GM23338 (cell line): ENCODE measurements at regions not wholly inside any gene's neighbourhood (a gene's known extent, or its start where the extent isn't known, plus 50 kb on each side); places are given as distances from the start of the nearest gene placed in this dataset.
"Not testable (repeated sequence)": the region's sequence is repeated elsewhere in the genome, so short reads cannot be mapped to it uniquely, and the experiment has no call there.

Experiments
- ATAC-seq: fragments of 200-7000 bp; cut with Tn5 transposase; 3 replicates; pipeline ENCODE4 v1.9.1; 2020
- DNase-seq: peaks from one replicate; pipeline ENCODE4 v3.0.0-alpha.2; 2015; ENCODE audit warnings: low spot score
- H2AFZ ChIP-seq: fragments of 200-600 bp; sonication (generic); 2 replicates; pipeline ENCODE4 v1.8.0; 2016; ENCODE audit warnings: antibody characterized with exemption, mild to moderate bottlenecking, moderate library complexity
- H3F3A ChIP-seq: fragments of 200-600 bp; sonication (generic); replicated peaks from 2 replicates; pipeline ENCODE4 v1.8.0; 2017; ENCODE audit warnings: antibody characterized with exemption, mixed run types, low read depth
- H3K27ac ChIP-seq: fragments of 200-600 bp; sonication (generic); 2 replicates; pipeline ENCODE4 v1.6.1; 2016; ENCODE audit warnings: low read depth
- H3K27me3 ChIP-seq: fragments of 200-600 bp; sonication (generic); 2 replicates; pipeline ENCODE4 v1.8.0; 2016; ENCODE audit warnings: mild to moderate bottlenecking, mixed run types, moderate library complexity; ENCODE audit not compliant: insufficient read depth
- H3K36me3 ChIP-seq: fragments of 200-600 bp; sonication (generic); 2 replicates; pipeline ENCODE4 v1.8.0; 2016; ENCODE audit warnings: mild to moderate bottlenecking; ENCODE audit not compliant: insufficient read depth
- H3K4me1 ChIP-seq: fragments of 200-600 bp; sonication (generic); 2 replicates; pipeline ENCODE4 v1.8.0; 2016; ENCODE audit warnings: mild to moderate bottlenecking, moderate library complexity; ENCODE audit not compliant: insufficient read depth
- H3K4me2 ChIP-seq: fragments of 200-600 bp; sonication (generic); 2 replicates; pipeline ENCODE4 v1.7.1; 2017; ENCODE audit warnings: mixed run types
- H3K4me3 ChIP-seq: fragments of 200-600 bp; sonication (generic); 2 replicates; pipeline ENCODE4 v1.6.1; 2016; ENCODE audit warnings: mixed run types
- H3K79me2 ChIP-seq: fragments of 200-600 bp; sonication (generic); replicated peaks from 2 replicates; pipeline ENCODE4 v1.8.0; 2017; ENCODE audit warnings: mild to moderate bottlenecking; ENCODE audit not compliant: insufficient read depth
- H3K9me2 ChIP-seq: fragments of 200-600 bp; sonication (generic); 2 replicates; pipeline ENCODE4 v1.8.0; 2017; ENCODE audit not compliant: insufficient read depth
- H4K20me1 ChIP-seq: fragments of 200-600 bp; sonication (generic); replicated peaks from 2 replicates; pipeline ENCODE4 v1.8.0; 2017; ENCODE audit warnings: mild to moderate bottlenecking; ENCODE audit not compliant: insufficient read depth
- H3K27ac Mint-ChIP-seq: 2 replicates; pipeline ENCODE4 v1.8.0; 2020; ENCODE audit warnings: inconsistent platforms, mild to moderate bottlenecking, moderate library complexity, mixed read lengths
- H3K27me3 Mint-ChIP-seq: 3 replicates; pipeline ENCODE4 v1.8.0; 2022; ENCODE audit warnings: low read depth, mild to moderate bottlenecking, moderate library complexity, mixed read lengths, inconsistent platforms; ENCODE audit not compliant: insufficient read depth, poor library complexity
- H3K36me3 Mint-ChIP-seq: 3 replicates; pipeline ENCODE4 v1.8.0; 2021; ENCODE audit warnings: low read depth, mild to moderate bottlenecking, inconsistent platforms, moderate library complexity, mixed read lengths
- H3K4me1 Mint-ChIP-seq: 3 replicates; pipeline ENCODE4 v1.8.0; 2020; ENCODE audit warnings: mild to moderate bottlenecking, inconsistent platforms, mixed read lengths
- H3K4me3 Mint-ChIP-seq: 3 replicates; pipeline ENCODE4 v1.8.0; 2021; ENCODE audit warnings: moderate library complexity, mild to moderate bottlenecking, inconsistent platforms, mixed read lengths
- H3K9me3 Mint-ChIP-seq: 3 replicates; pipeline ENCODE4 v1.8.0; 2020; ENCODE audit warnings: moderate library complexity, mild to moderate bottlenecking, inconsistent platforms, mixed read lengths
- CREB1 ChIP-seq: fragments of 250-450 bp; sonication (Bioruptor Pico); IDR thresholded peaks from 2 replicates; pipeline ENCODE4 v1.5.0; 2020; ENCODE audit warnings: low read depth, mild to moderate bottlenecking, moderate library complexity
- EZH2 ChIP-seq: fragments of 200-600 bp; sonication (generic); IDR thresholded peaks from one replicate; pipeline ENCODE4 v1.8.0; 2017; ENCODE audit warnings: antibody characterized with exemption, mild to moderate bottlenecking, low read depth; ENCODE audit not compliant: unreplicated experiment
- NANOG ChIP-seq: IDR thresholded peaks from 2 replicates; pipeline ENCODE4 v1.6.1; 2016; ENCODE audit warnings: antibody characterized with exemption, borderline replicate concordance
- STAT1 ChIP-seq: IDR thresholded peaks from one replicate; pipeline ENCODE4 v1.6.1; 2016; ENCODE audit warnings: antibody characterized with exemption; ENCODE audit not compliant: unreplicated experiment
- ZNF114 ChIP-seq: fragments of 250-450 bp; sonication (Bioruptor Pico); IDR thresholded peaks from 2 replicates; pipeline ENCODE4 v1.5.0; 2020; ENCODE audit warnings: mild to moderate bottlenecking, moderate library complexity
- ZNF331 ChIP-seq: fragments of 250-450 bp; sonication (Bioruptor Pico); IDR thresholded peaks from 2 replicates; pipeline ENCODE4 v1.5.0; 2020; ENCODE audit warnings: low read depth, mild to moderate bottlenecking, moderate library complexity
- TF ChIP-seq, protein P1 (sequence below), 2 experiments: fragments of 200-600 bp in 1 of 2; sonication (generic) in 1 of 2; conservative IDR thresholded peaks; 2 replicates each; pipeline versions ENCODE4 v1.5.1 to v1.6.1; 2016 to 2017; ENCODE audit warnings: antibody characterized with exemption in 2 of 2, low read depth in 2 of 2, mild to moderate bottlenecking in 2 of 2, moderate library complexity in 1 of 2
- TF ChIP-seq, protein P2 (sequence below): IDR thresholded peaks from 2 replicates; pipeline ENCODE4 v1.6.1; 2016; ENCODE audit warnings: antibody characterized with exemption

DNA sequence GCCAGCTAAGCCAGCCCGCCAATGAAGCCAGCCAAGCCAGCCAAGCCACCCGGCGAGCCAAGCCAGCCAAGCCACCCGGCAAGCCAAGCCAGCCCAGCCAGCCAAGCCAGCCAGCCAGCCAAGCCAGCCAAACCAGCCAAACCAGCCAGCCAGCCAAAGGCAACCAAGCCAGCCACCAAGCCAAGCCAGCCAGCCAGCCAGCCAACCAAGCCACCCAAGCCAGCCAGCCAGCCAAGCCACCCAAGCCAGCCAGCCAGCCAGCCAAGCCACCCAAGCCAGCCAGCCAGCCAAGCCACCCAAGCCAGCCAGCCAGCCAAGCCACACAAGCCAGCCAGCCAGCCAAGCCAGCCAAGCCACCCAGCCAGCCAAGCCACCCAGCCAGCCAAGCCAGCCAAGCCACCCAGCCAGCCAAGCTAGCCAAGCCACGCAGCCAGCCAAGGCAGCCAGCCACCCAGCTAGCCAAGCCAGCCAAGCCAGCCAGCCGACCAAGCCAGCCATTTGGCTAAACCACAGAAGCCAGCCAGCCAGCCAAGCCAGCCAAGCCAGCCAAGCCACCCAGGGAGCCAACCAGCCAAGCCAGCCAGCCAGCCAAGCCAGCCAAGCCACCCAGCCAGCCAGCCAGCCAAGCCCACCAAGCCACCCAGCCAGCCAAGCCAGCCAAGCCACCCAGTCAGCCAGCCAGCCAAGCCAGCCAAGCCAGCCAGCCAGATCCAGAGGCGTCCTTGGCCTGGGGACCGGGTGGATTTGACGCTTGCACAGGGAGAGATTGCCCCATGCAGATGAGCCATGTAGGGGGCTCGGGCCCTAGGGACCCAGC is 198.0 kb downstream of the GOLGA6L6 start:
- ATAC-seq, H3K27me3 ChIP-seq, H3K4me2 ChIP-seq, H2AFZ ChIP-seq, H3K27ac Mint-ChIP-seq, H3K79me2 ChIP-seq, H3K4me1 Mint-ChIP-seq, H3K4me1 ChIP-seq, H3K9me2 ChIP-seq, H3K4me3 ChIP-seq, H4K20me1 ChIP-seq, H3K4me3 Mint-ChIP-seq, H3K27me3 Mint-ChIP-seq, DNase-seq, H3K27ac ChIP-seq, H3K9me3 Mint-ChIP-seq, H3F3A ChIP-seq, H3K36me3 Mint-ChIP-seq: not testable (repeated sequence)
- peaks cover 17% of the 10 kb centered on the region for H3K36me3 ChIP-seq

GRCh38 chr15:20342601-20343394 is 198.8 kb downstream of the GOLGA6L6 start:
- peaks cover 11% of the 10 kb centered on the region for H3K36me3 ChIP-seq
- not testable (repeated sequence) for H3K79me2 ChIP-seq, H3K27me3 Mint-ChIP-seq, H4K20me1 ChIP-seq, H3K4me1 ChIP-seq, H3K27ac ChIP-seq, H3K9me2 ChIP-seq, DNase-seq, H3K4me1 Mint-ChIP-seq, H2AFZ ChIP-seq, H3K27ac Mint-ChIP-seq, H3K9me3 Mint-ChIP-seq, H3F3A ChIP-seq, H3K4me2 ChIP-seq, ATAC-seq, H3K36me3 Mint-ChIP-seq, H3K27me3 ChIP-seq, H3K4me3 Mint-ChIP-seq, H3K4me3 ChIP-seq

DNA sequence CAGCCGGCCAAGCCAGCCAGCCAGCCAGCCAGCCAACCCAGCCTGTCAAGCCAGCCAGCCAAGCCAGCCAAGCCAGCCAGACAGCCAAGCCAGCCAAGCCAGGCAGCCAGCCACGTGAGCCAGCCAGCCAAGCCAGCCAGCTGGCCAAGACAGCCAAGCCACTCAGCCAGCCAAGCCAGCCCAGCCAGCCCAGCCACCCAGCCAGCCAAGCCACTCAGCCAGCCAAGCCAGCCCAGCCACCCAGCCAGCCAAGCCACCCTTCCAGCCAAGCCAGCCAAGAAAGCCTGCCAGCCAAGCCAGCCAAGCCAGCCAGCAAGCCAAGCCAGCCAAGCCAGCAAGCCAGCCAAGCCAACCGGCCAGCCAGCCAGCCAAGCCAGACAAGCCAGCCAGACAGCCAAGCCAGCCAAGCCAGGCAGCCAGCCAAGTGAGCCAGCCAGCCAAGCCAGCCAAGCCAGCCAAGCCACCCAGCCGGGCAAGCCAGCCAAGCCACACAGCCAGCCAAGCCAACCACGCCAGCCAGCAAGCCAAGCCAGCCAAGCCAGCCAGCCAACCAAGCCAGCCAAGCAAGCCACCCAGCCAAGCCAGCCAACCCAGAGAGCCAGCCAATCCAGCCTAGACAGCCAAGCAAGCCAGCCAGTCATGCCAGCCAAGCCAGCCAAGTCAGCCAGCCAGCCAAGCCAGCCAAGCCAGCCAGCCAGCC is 199.5 kb downstream of the GOLGA6L6 start:
- DNase-seq = no peak
- peaks cover 3% of the 10 kb centered on the region for H3K27me3 Mint-ChIP-seq
- TF ChIP-seq, protein P1, sequence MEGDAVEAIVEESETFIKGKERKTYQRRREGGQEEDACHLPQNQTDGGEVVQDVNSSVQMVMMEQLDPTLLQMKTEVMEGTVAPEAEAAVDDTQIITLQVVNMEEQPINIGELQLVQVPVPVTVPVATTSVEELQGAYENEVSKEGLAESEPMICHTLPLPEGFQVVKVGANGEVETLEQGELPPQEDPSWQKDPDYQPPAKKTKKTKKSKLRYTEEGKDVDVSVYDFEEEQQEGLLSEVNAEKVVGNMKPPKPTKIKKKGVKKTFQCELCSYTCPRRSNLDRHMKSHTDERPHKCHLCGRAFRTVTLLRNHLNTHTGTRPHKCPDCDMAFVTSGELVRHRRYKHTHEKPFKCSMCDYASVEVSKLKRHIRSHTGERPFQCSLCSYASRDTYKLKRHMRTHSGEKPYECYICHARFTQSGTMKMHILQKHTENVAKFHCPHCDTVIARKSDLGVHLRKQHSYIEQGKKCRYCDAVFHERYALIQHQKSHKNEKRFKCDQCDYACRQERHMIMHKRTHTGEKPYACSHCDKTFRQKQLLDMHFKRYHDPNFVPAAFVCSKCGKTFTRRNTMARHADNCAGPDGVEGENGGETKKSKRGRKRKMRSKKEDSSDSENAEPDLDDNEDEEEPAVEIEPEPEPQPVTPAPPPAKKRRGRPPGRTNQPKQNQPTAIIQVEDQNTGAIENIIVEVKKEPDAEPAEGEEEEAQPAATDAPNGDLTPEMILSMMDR (conservative IDR thresholded peaks at IDR 0.05; ENCODE audit: low read depth in 2 of 2) = no peak
- TF ChIP-seq, protein P2, sequence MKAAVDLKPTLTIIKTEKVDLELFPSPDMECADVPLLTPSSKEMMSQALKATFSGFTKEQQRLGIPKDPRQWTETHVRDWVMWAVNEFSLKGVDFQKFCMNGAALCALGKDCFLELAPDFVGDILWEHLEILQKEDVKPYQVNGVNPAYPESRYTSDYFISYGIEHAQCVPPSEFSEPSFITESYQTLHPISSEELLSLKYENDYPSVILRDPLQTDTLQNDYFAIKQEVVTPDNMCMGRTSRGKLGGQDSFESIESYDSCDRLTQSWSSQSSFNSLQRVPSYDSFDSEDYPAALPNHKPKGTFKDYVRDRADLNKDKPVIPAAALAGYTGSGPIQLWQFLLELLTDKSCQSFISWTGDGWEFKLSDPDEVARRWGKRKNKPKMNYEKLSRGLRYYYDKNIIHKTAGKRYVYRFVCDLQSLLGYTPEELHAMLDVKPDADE = no peak
- TF ChIP-seq ZNF114 (CRISPR knock-in tag) (no peak), ZNF331 (no peak), STAT1 (no peak), NANOG (no peak), CREB1 (CRISPR knock-in tag) (no peak), EZH2 (no peak)

More for the DNA sequence above, 199.5 kb downstream of the GOLGA6L6 start:
- Histone ChIP-seq H3K9me2 (no peaks in the 10 kb centered on the region), H3F3A (no peaks in the 10 kb centered on the region), H3K27ac (no peak overlapping the region), H3K79me2 (no peaks in the 10 kb centered on the region), H3K27me3 (no peaks in the 10 kb centered on the region), H3K4me1 (no peaks in the 10 kb centered on the region), H3K4me2 (no peak overlapping the region), H3K4me3 (no peak overlapping the region), H3K36me3 (peaks cover 6% of the 10 kb centered on the region), H4K20me1 (no peaks in the 10 kb centered on the region), H2AFZ (no peak overlapping the region)
- ATAC-seq = no peak
- H3K4me3 Mint-ChIP-seq = no peak overlapping the region
- H3K36me3 Mint-ChIP-seq = peaks cover 5% of the 10 kb centered on the region
- peaks cover 9% of the 10 kb centered on the region for H3K9me3 Mint-ChIP-seq
- no peaks in the 10 kb centered on the region for H3K4me1 Mint-ChIP-seq
- H3K27ac Mint-ChIP-seq = no peak overlapping the region
